HEK293T (cell line): ENCODE measurements at regions not wholly inside any gene's neighbourhood (a gene's known extent, or its start where the extent isn't known, plus 50 kb on each side); places are given as distances from the start of the nearest gene placed in this dataset.

Experiments
- CTCF ChIA-PET: fragments of 350-600 bp; formaldehyde crosslinking; extraction: SDS; loops from one replicate; lab custom pipeline; 2021; ENCODE audit warnings: antibody characterized with exemption, inconsistent platforms; lab: Yijun Ruan, JAX
- POLR2A ChIA-PET: fragments of 350-600 bp; formaldehyde crosslinking; extraction: SDS; loops from one replicate; lab custom pipeline; 2020; ENCODE audit warnings: antibody characterized with exemption, inconsistent platforms; lab: Yijun Ruan, JAX
- DNase-seq: peaks from one replicate; pipeline ENCODE4 v3.0.0; 2012; ENCODE audit warnings: mixed read lengths; ENCODE audit errors: extremely low spot score
- ARNT ChIP-seq: fragments of 450-650 bp; IDR thresholded peaks from 2 replicates; pipeline ENCODE4 v1.6.1; 2017; ENCODE audit warnings: mild to moderate bottlenecking
- BHLHE40 ChIP-seq: fragments of 450-650 bp; IDR thresholded peaks from 2 replicates; pipeline ENCODE4 v1.6.1; 2016; ENCODE audit warnings: mild to moderate bottlenecking, moderate library complexity, borderline replicate concordance
- CTBP1 ChIP-seq: fragments of 450-650 bp; IDR thresholded peaks from 2 replicates; pipeline ENCODE4 v1.6.1; 2016; ENCODE audit warnings: borderline replicate concordance
- ELF4 ChIP-seq: fragments of 450-650 bp; IDR thresholded peaks from 2 replicates; pipeline ENCODE4 v1.6.1; 2017; ENCODE audit warnings: antibody characterized with exemption
- FOXA1 ChIP-seq: fragments of 450-650 bp; IDR thresholded peaks from 2 replicates; pipeline ENCODE4 v1.6.1; 2016; ENCODE audit warnings: mild to moderate bottlenecking
- FOXK2 ChIP-seq: fragments of 450-650 bp; IDR thresholded peaks from 2 replicates; pipeline ENCODE4 v1.6.1; 2016; ENCODE audit warnings: mild to moderate bottlenecking
- FOXM1 ChIP-seq: fragments of 450-650 bp; IDR thresholded peaks from 2 replicates; pipeline ENCODE4 v1.6.1; 2017; ENCODE audit warnings: mild to moderate bottlenecking, borderline replicate concordance
- HDGF ChIP-seq: fragments of 450-650 bp; IDR thresholded peaks from 2 replicates; pipeline ENCODE4 v1.6.1; 2017; ENCODE audit warnings: antibody characterized with exemption, borderline replicate concordance
- L3MBTL2 ChIP-seq: fragments of 450-650 bp; conservative IDR thresholded peaks from 2 replicates; pipeline ENCODE4 v1.6.1; 2016; ENCODE audit warnings: mild to moderate bottlenecking
- LEF1 ChIP-seq: fragments of 450-650 bp; IDR thresholded peaks from 2 replicates; pipeline ENCODE4 v1.6.1; 2017; ENCODE audit warnings: mild to moderate bottlenecking, borderline replicate concordance
- NFRKB ChIP-seq: fragments of 450-650 bp; IDR thresholded peaks from 2 replicates; pipeline ENCODE4 v1.6.1; 2016; ENCODE audit warnings: mild to moderate bottlenecking, moderate library complexity
- PKNOX1 ChIP-seq: fragments of 450-650 bp; IDR thresholded peaks from 2 replicates; pipeline ENCODE4 v1.6.1; 2016
- SP1 ChIP-seq: fragments of 450-650 bp; IDR thresholded peaks from 2 replicates; pipeline ENCODE4 v1.6.1; 2017
- SUZ12 ChIP-seq: fragments of 450-650 bp; IDR thresholded peaks from 2 replicates; pipeline ENCODE4 v1.6.1; 2016; ENCODE audit warnings: mild to moderate bottlenecking
- TARDBP ChIP-seq: fragments of 450-650 bp; IDR thresholded peaks from 2 replicates; pipeline ENCODE4 v1.6.1; 2016
- ZNF384 ChIP-seq: fragments of 450-650 bp; IDR thresholded peaks from 2 replicates; pipeline ENCODE4 v1.6.1; 2016

GRCh38 chr13:104648291-104648690, 1582.1 kb upstream of the SLC10A2 start:
- no peak for TF ChIP-seq FOXK2
- no peak for TF ChIP-seq NFRKB
- TF ChIP-seq SP1, result no peak
- POLR2A ChIA-PET, result no interaction called here
- no peak for DNase-seq
- CTCF ChIA-PET, result no interaction called here

DNA sequence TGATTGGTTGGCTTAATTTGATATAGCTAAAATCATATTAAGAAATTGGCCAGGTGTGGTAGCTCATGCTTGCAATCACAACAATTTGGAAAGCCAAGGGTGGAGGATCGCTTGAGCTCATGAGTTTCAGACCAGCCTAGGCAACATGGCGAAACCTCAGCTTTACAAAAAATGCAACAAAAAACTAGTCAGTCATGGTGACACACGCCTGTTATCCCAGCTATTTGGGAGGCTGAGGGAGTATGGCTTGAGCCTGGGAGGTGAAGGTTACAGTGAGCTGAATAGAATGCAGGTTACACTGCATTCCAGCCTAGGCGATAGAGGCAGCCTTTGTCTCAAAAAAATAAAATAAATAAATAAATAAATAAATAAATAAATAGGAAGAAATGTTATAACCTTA, 1579.6 kb upstream of the SLC10A2 start:
- no peak for DNase-seq
- POLR2A ChIA-PET, result no interaction called here
- TF ChIP-seq FOXK2 (no peak), CTBP1 (no peak), HDGF (no peak)
- CTCF ChIA-PET, result no interaction called here

GRCh38 chr13:104641309-104641708, 1575.1 kb upstream of the SLC10A2 start:
- no peak for DNase-seq
- POLR2A ChIA-PET, result no interaction called here

DNA sequence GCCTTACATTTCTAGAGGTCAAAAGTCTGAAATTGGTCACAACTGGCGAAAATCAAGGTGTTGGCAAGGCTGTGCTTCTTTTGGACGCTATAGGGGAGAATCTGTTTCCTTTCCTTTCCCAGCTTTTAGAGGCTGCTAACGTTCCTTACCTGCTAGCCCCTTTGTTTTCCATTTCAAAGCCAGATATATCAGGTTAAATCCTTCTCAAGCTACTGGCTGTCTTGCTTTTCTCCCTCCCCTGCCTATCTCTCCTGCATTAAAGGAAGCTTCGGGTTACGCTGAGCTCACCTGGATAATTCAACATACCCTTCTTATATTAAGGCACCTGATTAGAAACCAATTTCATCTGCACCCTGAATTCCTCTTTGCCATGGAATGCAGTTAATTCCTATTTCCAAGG, 1569.7 kb upstream of the SLC10A2 start:
- no peak for DNase-seq
- ChIA-PET POLR2A (no interaction called here), CTCF (no interaction called here)

More at GRCh38 chr13:104641309-104641708, 1575.1 kb upstream of the SLC10A2 start:
- TF ChIP-seq L3MBTL2 (no peak), ZNF384 (no peak), FOXA1 (no peak), NFRKB (no peak), ARNT (no peak), FOXM1 (no peak), SP1 (no peak), LEF1 (no peak), BHLHE40 (no peak), FOXK2 (no peak), CTBP1 (no peak), SUZ12 (no peak), TARDBP (no peak), HDGF (no peak), ELF4 (no peak)
- CTCF ChIA-PET, result no interaction called here

DNA sequence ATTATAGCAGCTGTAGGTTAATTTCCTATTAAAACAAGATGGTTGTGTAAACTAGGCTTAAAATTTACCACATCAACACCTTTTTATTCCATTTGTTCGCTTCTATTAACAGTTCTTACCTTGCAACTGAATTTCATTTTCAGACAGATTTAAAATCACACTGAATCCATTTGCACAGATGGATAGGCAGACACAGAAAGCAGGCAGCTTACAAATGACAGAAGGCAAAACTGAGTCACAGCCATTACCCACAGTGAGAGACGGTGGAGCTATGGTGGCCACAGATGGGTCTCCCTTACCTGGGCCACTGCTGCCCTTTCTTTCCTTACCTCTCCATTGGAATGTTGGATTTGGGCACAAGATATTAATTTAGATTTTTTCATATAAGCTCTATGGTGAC, 1567.8 kb upstream of the SLC10A2 start:
- TF ChIP-seq L3MBTL2 (no peak), ZNF384 (no peak), SUZ12 (no peak), ELF4 (no peak), NFRKB (no peak), LEF1 (no peak), FOXA1 (no peak), HDGF (no peak), FOXK2 (no peak), SP1 (no peak), TARDBP (no peak), BHLHE40 (no peak), CTBP1 (no peak), FOXM1 (no peak), ARNT (no peak), PKNOX1 (no peak)
- POLR2A ChIA-PET, result no interaction called here
- CTCF ChIA-PET, result no interaction called here
- DNase-seq, result no peak

More for the DNA sequence above, 1569.7 kb upstream of the SLC10A2 start:
- TF ChIP-seq NFRKB (no peak), ELF4 (no peak), PKNOX1 (no peak), ARNT (no peak), CTBP1 (no peak), FOXK2 (no peak), HDGF (no peak), FOXM1 (no peak), FOXA1 (no peak), BHLHE40 (no peak)

- no peak for TF ChIP-seq ELF4
- TF ChIP-seq LEF1, result no peak
- TF ChIP-seq HDGF, result no peak
- TF ChIP-seq ZNF384, result no peak
- TF ChIP-seq FOXA1, result no peak
- no peak for TF ChIP-seq PKNOX1
- no peak for TF ChIP-seq CTBP1
- TF ChIP-seq L3MBTL2, result no peak
- TF ChIP-seq SP1, result no peak
- no peak for TF ChIP-seq SUZ12
- TF ChIP-seq FOXM1, result no peak
- no peak for TF ChIP-seq TARDBP
- TF ChIP-seq BHLHE40, result no peak
- no peak for TF ChIP-seq ARNT
- TF ChIP-seq FOXK2, result no peak
- TF ChIP-seq NFRKB, result no peak
- DNase-seq, result no peak
- POLR2A ChIA-PET, result no interaction called here
- CTCF ChIA-PET, result no interaction called here
Measured at GRCh38 chr13:104632736-104633135, 1566.5 kb upstream of the SLC10A2 start.

- no peak for DNase-seq
- CTCF ChIA-PET, result no interaction called here
- POLR2A ChIA-PET, result no interaction called here
- TF ChIP-seq FOXM1, result no peak
- TF ChIP-seq LEF1, result no peak
- no peak for TF ChIP-seq PKNOX1
- TF ChIP-seq HDGF, result no peak
- no peak for TF ChIP-seq L3MBTL2
- no peak for TF ChIP-seq ARNT
- no peak for TF ChIP-seq BHLHE40
Measured at GRCh38 chr13:104625201-104625600, 1559.0 kb upstream of the SLC10A2 start.
